Stimulated activated CD4-positive, alpha-beta T cell treated with anti-CD3 and anti-CD28 coated beads, Interleukin-4, amount 100 ng/mL, for 24 hours (primary cell): ENCODE measurements at regions not wholly inside any gene's neighbourhood (a gene's known extent, or its start where the extent isn't known, plus 50 kb on each side); places are given as distances from the start of the nearest gene placed in this dataset.

Experiments used
- DNase-seq: peaks from one replicate; pipeline ENCODE4 v3.0.0-alpha.2; 2020

GRCh38 chr11:130815097-130815802, 101.0 kb downstream of the SNX19 start:
- DNase-seq, result no peak

GRCh38 chr11:130815956-130816355, 100.3 kb downstream of the SNX19 start:
- no peak for DNase-seq

- DNase-seq, result no peak
Observed at GRCh38 chr11:130816546-130817329, 99.5 kb downstream of the SNX19 start.

GRCh38 chr11:130817330-130817944, 98.8 kb downstream of the SNX19 start:
- DNase-seq, result no peak

GRCh38 chr11:130819625-130820024, 96.7 kb downstream of the SNX19 start:
- DNase-seq, result no peak
